Endothelial cell of umbilical vein (primary cell): ENCODE measurements at regions not wholly inside any gene's neighbourhood (a gene's known extent, or its start where the extent isn't known, plus 50 kb on each side); places are given as distances from the start of the nearest gene placed in this dataset.

ENCODE experiments used
- EZH2 ChIP-seq: IDR thresholded peaks from 2 replicates; pipeline ENCODE4 v1.6.1; 2012; ENCODE audit warnings: borderline replicate concordance, low read depth, mild to moderate bottlenecking, moderate library complexity, low read length, inconsistent platforms; ENCODE audit not compliant: severe bottlenecking
- FOS ChIP-seq: IDR thresholded peaks from 2 replicates; pipeline ENCODE4 v1.6.1; 2011; ENCODE audit warnings: mild to moderate bottlenecking, low read length, moderate library complexity, borderline replicate concordance; ENCODE audit not compliant: insufficient read depth
- JUN ChIP-seq: IDR thresholded peaks from 2 replicates; pipeline ENCODE4 v1.6.1; 2011; ENCODE audit warnings: borderline replicate concordance, low read depth; ENCODE audit not compliant: insufficient read length, insufficient read depth
- MYC ChIP-seq: IDR thresholded peaks from one replicate; pipeline ENCODE4 v1.6.1; 2011; ENCODE audit warnings: mild to moderate bottlenecking, low read depth, low read length
- POLR2A ChIP-seq: IDR thresholded peaks from 2 replicates; pipeline ENCODE4 v1.6.1; 2012; ENCODE audit warnings: low read depth, mild to moderate bottlenecking, control low read depth, low read length
- POLR2AphosphoS5 ChIP-seq: IDR thresholded peaks from 2 replicates; pipeline ENCODE4 v1.6.1; 2012; ENCODE audit warnings: low read depth, mild to moderate bottlenecking, control low read depth, low read length, moderate library complexity; ENCODE audit not compliant: insufficient read depth
- TF ChIP-seq, protein P1 (sequence below), 2 donors: IDR thresholded peaks; 1 replicate in 1 of 2; 2 replicates in 1 of 2; pipeline ENCODE4 v1.5.1; 2011; ENCODE audit warnings: low read length in 2 of 2, mild to moderate bottlenecking in 2 of 2, moderate library complexity in 2 of 2, control low read depth in 1 of 2, inconsistent platforms in 1 of 2, low read depth in 1 of 2; ENCODE audit not compliant: insufficient read depth in 1 of 2; ENCODE audit errors: extremely low read depth in 1 of 2
- TF ChIP-seq, protein P2 (sequence below): IDR thresholded peaks from 2 replicates; pipeline ENCODE4 v1.6.1; 2011; ENCODE audit not compliant: insufficient read depth, insufficient read length

DNA sequence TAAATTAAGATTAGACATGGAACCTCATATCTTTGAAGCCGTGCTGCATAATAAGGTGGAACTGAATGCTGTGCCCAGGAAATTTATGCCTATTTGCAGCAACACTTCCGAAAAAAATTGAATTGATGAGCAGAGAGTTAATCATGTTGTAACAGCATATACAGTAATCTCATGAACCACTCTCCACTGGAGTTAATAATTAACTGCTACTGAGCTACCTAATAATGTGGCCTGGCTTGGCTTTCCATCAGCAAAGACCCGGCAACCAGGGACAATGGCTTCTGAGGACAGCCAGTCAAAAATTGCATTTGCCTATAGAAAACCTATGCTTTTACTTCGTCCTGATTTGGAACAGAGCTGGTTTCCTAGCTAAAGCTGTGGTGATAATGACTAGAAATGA lies 63.8 kb upstream of the GATB start:
- TF ChIP-seq, protein P1, sequence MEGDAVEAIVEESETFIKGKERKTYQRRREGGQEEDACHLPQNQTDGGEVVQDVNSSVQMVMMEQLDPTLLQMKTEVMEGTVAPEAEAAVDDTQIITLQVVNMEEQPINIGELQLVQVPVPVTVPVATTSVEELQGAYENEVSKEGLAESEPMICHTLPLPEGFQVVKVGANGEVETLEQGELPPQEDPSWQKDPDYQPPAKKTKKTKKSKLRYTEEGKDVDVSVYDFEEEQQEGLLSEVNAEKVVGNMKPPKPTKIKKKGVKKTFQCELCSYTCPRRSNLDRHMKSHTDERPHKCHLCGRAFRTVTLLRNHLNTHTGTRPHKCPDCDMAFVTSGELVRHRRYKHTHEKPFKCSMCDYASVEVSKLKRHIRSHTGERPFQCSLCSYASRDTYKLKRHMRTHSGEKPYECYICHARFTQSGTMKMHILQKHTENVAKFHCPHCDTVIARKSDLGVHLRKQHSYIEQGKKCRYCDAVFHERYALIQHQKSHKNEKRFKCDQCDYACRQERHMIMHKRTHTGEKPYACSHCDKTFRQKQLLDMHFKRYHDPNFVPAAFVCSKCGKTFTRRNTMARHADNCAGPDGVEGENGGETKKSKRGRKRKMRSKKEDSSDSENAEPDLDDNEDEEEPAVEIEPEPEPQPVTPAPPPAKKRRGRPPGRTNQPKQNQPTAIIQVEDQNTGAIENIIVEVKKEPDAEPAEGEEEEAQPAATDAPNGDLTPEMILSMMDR (IDR thresholded peaks at IDR 0.05; ENCODE audit: extremely low read depth in 1 of 2, insufficient read depth in 1 of 2, low read depth in 1 of 2, low read length in 2 of 2) = no peak
- no peak for TF ChIP-seq POLR2A
- TF ChIP-seq FOS = no peak
- TF ChIP-seq EZH2 = no peak
- no peak for TF ChIP-seq POLR2AphosphoS5
- no peak for TF ChIP-seq JUN
- no peak for TF ChIP-seq MYC
- TF ChIP-seq, protein P2, sequence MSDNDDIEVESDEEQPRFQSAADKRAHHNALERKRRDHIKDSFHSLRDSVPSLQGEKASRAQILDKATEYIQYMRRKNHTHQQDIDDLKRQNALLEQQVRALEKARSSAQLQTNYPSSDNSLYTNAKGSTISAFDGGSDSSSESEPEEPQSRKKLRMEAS = no peak
